ENCODE measurements at regions not wholly inside any gene's neighbourhood (a gene's known extent, or its start where the extent isn't known, plus 50 kb on each side); places are given as distances from the start of the nearest gene placed in this dataset.
"Not testable (repeated sequence)": the region's sequence is repeated elsewhere in the genome, so short reads cannot be mapped to it uniquely, and the experiment has no call there.

DNA sequence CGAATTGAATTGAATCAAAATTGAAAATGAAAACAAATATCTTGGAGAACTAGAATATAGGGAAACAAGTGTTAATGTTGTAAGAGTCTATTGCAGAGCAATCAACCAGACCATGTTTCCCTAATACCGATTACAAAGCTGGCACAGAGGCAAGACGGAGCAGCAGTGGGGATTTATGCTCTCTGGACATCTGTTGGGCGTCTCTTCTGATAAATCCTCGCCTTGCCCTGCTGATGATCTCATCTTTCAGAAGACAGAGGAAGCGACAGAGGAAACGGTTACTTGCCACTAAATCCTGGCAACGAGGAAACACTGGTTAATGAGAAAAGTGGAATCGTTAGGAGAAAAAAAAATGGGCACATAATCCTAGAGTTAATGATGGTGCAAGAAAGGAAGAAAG lies 112.4 kb upstream of the RRN3 start:
- not testable (repeated sequence) for FAIRE-seq

DNA sequence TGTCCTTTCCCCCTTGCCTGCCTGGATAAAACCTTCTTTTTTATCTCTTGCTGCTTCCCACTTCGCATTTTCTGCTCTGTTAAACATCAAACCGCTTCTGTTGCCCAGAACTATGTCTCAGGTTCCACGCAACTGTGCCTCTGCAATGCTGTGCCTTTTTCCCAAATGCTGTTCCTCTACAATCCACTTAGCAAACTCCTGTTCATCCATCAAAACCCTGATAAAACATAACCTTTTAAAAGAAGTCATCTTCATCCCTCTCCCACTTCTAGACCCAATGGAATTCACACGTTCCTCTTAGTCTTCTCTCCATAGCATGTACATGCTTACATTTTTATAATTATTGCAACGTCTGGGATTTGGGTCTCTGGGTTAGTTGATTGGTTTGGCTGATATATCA lies 111.9 kb upstream of the RRN3 start:
- FAIRE-seq; DNase-seq (ENCODE audit: insufficient read length): not testable (repeated sequence)

More for the DNA sequence above, 112.4 kb upstream of the RRN3 start:
- not testable (repeated sequence) for DNase-seq (ENCODE audit: insufficient read length)

DNA sequence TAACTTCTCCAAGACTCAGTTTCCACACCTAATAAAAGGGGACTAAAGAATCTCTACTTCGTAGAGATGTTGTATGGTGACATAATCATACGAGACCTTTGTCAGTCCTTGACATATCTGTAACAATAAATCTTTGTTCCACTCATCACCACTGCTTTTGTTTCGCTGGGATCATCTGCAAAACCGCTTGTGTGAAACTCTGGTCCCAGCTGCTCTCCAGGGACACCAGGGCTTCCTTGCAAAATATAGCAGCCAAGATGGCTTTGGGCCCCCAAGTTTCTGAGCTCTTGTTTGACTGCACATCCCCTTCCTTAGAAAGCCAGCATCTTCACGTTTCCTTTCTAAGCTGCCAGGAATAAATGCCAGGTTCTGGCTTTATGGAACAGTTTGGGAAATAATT lies 110.5 kb upstream of the RRN3 start:
- not testable (repeated sequence) for FAIRE-seq; DNase-seq (ENCODE audit: insufficient read length)

DNA sequence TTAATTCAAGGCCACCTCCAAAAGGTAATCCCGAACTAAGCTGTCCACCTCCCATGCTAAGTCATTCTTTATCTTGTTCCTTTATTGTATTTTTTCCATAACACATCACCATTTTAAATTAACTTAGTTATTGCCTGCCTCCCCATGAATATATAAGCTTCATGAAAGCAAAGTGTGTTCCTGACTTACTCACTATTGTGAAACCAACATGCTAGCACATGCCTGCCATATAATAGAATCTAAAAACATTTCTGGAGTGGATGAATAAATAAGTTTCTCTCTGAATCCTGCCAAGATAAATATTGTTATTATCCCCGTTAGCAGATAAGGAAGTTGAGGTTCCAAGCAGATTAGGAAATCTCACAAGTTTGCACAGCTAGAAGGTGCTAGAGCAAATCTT lies 98.7 kb upstream of the RRN3 start:
- not testable (repeated sequence) for DNase-seq (ENCODE audit: insufficient read length); FAIRE-seq

DNA sequence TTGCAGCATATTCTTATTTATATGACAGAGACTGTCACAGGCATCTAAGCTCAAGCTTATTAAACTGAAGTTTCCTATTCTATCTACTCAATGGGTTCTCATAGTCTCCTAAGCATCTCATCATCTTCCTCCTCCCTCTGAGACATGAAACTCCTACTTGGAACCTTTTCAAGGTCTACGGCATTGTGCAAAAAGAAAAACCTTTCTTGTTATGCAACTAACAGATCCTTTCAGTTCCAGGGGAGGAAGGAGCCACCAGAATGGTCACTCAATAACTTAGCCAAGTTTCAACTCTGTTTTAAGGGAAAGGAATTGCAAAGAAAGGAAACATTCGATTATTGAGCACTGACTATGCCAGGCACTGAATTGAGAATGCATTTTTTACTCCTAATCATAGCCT lies 98.1 kb upstream of the RRN3 start:
- FAIRE-seq; DNase-seq (ENCODE audit: insufficient read length): not testable (repeated sequence)

DNA sequence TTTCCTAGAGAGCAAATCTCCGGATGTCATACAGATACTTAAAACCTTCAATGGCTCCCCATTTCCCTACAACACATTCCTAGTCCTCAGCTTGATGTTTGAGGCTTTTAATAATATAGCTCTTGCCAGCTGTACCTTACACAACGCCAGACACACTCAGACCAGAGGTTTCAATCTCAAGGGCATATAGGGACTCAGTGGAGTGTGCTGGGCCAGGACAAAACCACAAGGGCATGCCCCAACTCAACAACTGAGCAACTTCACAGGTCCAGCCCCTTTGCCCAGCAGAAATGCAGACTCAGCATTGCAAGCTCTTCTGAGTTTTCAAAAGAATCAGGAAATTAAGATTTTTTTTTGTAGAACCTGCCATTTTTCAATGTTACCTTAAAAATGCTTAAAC lies 95.4 kb upstream of the RRN3 start:
- DNase-seq (ENCODE audit: insufficient read length): not testable (repeated sequence)

More for the DNA sequence above, 95.4 kb upstream of the RRN3 start:
- not testable (repeated sequence) for FAIRE-seq
